Effector memory CD4-positive, alpha-beta T cell (primary cell): ENCODE measurements at regions not wholly inside any gene's neighbourhood (a gene's known extent, or its start where the extent isn't known, plus 50 kb on each side); places are given as distances from the start of the nearest gene placed in this dataset.

Experiments
- DNase-seq, 3 donors: peaks; one replicate each; pipeline ENCODE4 v3.0.0-alpha.2; 2020
- H3K27ac ChIP-seq: 2 replicates; pipeline ENCODE4 v1.7.0; 2013; ENCODE audit warnings: mild to moderate bottlenecking, low read length, moderate library complexity; ENCODE audit not compliant: insufficient read depth, poor library complexity, severe bottlenecking
- H3K27me3 ChIP-seq: replicated peaks from 2 replicates; pipeline ENCODE4 v1.7.0; 2013; ENCODE audit warnings: mild to moderate bottlenecking, low read length; ENCODE audit not compliant: insufficient read depth, control insufficient read depth, poor library complexity, severe bottlenecking
- H3K36me3 ChIP-seq: 2 replicates; pipeline ENCODE4 v1.7.0; 2013; ENCODE audit warnings: mild to moderate bottlenecking, low read length, moderate library complexity; ENCODE audit not compliant: control insufficient read depth, insufficient read depth
- H3K4me1 ChIP-seq: 2 replicates; pipeline ENCODE4 v1.7.0; 2013; ENCODE audit warnings: low read length, mild to moderate bottlenecking; ENCODE audit not compliant: control insufficient read depth, insufficient read depth, poor library complexity, severe bottlenecking
- H3K4me3 ChIP-seq: 2 replicates; pipeline ENCODE4 v1.7.0; 2013; ENCODE audit warnings: low read length, low read depth, mild to moderate bottlenecking; ENCODE audit not compliant: insufficient read depth, poor library complexity, severe bottlenecking
- H3K9me3 ChIP-seq: 2 replicates; pipeline ENCODE4 v1.7.0; 2013; ENCODE audit warnings: mild to moderate bottlenecking, low read length, moderate library complexity; ENCODE audit not compliant: control insufficient read depth

DNA sequence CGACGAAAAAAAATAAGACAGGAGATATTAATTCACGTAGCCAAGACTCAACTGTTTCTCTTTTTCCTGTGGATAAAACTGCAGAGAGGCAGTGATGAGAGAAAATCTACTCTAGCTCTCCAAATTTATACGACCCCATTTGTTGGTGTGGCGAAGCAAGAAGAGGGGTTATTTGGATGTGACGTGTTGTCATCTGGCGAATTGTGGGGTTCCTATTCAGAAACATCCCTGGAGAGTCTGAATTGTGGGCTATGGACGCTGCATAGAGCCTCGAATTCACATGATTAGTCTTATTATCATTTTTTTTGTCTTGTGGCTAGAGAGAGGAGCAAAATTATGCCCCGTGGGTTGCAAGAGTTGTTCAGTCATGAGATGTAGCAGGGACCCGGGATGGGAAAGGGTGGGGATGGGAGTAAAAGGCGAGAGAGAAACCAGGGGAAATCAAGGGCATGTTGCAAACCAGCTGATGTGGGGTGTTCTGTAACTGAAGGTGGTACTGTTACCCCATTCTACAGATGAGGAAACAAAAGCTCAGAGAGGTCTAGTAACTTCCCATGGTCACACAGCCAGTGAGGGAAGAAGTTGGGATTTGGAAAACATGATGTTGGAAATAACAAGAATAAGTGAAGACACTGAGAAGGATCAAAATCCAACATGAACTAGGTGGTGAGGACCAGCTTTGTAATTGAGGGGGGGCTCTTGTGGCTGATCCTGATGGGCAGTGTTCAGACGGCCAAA is 69.2 kb upstream of the SFMBT2 start:
- peaks cover 32% of the 10 kb centered on the region for H3K4me1 ChIP-seq
- DNase-seq = no peak
- H3K27ac ChIP-seq = no peak overlapping the region
- H3K4me3 ChIP-seq = no peak overlapping the region
- H3K36me3 ChIP-seq = no peaks in the 10 kb centered on the region
- H3K9me3 ChIP-seq = no peaks in the 10 kb centered on the region
- H3K27me3 ChIP-seq = no peaks in the 10 kb centered on the region

DNA sequence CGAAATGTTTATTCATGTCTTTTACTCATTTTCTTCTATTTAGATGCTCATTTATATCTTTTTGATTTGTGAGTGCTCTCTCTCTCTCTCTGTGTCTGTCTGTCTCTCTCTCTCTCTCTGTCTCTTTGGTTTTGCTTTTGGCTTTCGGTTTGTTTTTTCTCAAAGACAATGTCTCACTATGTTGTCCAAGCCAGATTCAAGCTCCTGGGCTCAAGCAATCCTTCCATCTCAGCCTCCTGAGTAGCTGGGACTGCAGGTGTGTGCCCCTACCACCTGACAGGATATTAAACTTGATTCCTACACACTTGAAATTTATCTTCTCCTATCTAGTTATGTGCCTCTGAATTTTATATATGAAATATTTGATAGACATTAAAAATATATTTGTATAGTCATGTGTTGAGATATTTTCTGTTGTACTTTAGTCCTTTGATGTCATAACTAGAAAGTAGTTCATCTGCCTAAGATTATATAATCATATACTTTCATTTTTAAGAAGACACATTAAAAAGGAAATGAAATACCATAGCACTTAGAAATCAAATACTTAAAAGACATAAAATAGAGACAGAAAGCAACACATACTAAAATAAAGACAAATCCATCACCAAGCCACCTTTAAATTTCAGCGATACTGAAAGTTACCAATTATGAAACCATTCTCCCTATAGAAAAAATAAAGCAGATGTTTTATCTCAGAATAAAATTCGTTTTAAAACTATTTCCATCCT is 68.1 kb upstream of the SFMBT2 start:
- Histone ChIP-seq H3K4me3 (peak overlapping the region; percentile 15), H3K36me3 (no peaks in the 10 kb centered on the region), H3K9me3 (no peaks in the 10 kb centered on the region), H3K27ac (no peak overlapping the region), H3K4me1 (peaks cover 31% of the 10 kb centered on the region), H3K27me3 (no peaks in the 10 kb centered on the region)
- DNase-seq = no peak

DNA sequence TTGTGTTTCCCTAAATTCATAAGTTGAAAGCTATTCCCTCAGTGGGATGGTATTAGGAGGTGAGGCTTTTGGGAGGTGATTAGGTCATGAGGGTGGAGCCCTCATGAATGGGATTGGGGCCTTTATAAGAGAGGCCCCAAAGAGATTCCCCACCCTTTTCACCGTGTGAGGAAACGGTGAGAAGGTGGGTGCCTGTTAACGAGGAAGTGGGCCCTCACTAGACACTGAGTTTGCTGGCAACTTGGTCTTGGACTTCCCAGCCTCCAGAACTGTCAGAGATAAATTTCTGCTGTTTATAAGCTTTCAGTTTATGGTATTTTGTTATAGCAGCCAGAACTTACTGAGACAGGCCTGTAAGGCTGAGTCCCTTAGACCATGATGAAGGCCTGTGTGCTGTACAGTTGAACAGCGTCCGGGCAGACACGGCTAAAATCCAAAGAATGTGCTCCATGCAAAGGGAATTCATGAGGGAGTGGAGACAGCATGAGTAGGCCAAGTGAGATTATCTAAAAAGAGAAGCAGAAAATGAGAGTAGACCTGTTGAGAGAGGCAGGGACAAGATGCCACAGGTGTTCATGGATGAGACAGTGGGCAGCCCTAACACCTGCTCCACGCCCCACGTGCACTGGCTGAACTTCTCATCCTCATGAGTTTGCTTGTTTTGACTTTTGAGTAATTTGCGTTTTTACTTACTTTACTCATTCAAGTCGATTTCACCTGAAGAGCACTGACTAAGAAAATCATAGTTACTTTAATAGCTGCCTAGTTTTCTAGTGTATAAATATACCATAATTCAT is 66.9 kb upstream of the SFMBT2 start:
- Histone ChIP-seq H3K4me1 (peaks cover 19% of the 10 kb centered on the region), H3K27ac (no peak overlapping the region), H3K9me3 (no peaks in the 10 kb centered on the region), H3K36me3 (no peaks in the 10 kb centered on the region), H3K27me3 (no peaks in the 10 kb centered on the region), H3K4me3 (no peak overlapping the region)
- DNase-seq = no peak

DNA sequence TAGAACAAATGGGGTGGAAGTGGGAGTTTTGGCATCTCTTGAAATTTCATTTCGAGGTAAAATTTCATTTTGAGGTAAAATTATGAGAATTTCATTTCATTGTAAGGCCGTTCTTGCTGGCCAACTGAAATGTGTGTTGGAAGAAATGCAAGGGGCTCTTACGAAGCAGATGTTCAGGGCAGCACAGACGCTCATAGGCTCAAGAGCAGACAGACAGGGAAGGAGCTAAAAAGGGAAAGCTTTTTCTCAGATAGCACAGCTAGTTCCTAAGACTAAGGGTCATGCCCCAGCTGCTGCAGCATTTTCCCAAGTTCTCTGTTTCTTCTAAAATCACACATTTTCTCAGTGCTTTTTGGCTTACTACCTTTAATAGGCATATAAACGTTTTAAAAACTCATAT is 65.1 kb upstream of the SFMBT2 start:
- no peak for DNase-seq
- no peak overlapping the region for H3K27ac ChIP-seq
- H3K9me3 ChIP-seq = no peaks in the 10 kb centered on the region
- no peaks in the 10 kb centered on the region for H3K36me3 ChIP-seq
- no peaks in the 10 kb centered on the region for H3K27me3 ChIP-seq
- H3K4me1 ChIP-seq = peaks cover 7% of the 10 kb centered on the region
- H3K4me3 ChIP-seq = no peak overlapping the region

DNA sequence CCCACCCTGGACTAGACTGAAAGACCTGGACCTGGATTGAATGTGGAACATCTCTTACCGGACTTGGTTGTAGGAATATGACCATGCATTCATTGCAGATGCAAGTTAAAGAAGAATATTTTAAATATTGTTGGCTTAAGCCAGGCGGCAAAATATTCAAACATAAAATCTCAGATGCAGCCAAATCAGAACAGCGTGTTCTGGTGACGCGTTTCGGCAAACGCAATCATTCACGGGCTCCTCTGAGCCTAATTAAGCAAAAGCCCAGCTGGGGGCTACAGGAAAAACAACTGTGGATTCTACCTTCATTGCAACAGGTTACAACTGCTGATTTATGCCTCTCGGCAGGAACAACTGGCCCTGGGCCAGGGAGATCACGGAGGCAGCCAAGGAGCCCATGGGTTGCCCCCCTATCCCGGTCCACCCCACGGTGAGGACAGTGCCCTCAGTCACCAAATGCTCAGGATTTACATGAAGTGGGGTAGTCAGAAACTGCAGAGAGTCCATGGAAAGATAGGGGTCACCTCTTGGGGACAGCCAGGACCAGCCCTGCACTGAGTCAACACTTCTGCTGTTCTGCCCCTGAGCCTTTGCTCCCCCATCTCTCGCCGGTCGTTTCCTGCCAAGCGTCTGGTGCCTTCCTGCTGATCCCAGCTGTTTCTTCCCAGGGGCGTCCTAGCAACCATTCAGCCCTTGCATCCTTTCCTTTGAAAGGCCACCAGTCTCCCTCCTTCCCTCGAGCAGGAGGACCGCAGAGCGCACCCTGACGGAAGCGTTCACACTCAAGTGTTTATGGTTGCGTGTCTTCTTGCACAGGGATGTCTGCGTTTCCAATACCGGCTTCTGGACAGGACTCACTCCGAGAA is 64.4 kb upstream of the SFMBT2 start:
- Histone ChIP-seq H3K4me1 (peaks cover under 1% of the 10 kb centered on the region), H3K9me3 (no peaks in the 10 kb centered on the region), H3K4me3 (no peak overlapping the region), H3K36me3 (no peaks in the 10 kb centered on the region), H3K27me3 (no peaks in the 10 kb centered on the region), H3K27ac (no peak overlapping the region)
- no peak for DNase-seq

DNA sequence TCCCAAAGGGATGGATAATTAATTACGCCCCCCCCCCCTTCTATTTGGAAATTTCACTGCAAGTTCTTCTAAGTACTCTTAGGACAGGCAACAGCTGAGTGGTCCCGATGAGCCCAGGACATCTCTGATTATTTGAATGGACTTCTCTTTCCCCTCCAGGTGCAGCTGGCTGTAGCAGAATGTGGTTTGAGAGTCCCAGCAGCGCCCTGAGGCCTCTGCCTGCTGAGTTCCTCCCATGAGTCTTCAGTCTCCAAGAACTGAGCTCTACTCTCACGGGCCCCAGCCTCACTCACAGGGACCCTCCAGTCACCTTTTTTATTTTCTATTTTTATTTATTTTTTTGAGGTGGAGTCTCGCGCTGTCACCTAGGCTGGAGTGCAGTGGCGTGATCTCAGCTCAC is 63.6 kb upstream of the SFMBT2 start:
- no peaks in the 10 kb centered on the region for H3K4me1 ChIP-seq

DNA sequence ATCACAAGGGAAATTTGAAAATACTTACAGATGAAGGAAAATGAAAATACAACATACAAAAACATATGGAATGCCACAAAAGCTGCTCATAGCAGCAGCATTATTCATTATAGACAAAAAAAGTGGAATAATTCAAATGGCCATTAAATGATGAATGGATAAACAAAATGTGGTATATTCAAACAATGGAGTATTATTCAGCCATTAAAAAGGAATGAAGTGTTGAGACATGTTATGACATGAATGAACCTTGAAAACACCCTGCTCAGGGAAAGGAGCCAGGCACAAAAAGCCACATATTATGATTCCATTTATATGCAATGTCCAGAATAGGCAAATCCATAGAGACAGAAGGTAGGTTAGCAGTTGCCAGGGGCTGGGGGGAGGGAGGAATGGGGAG is 62.6 kb upstream of the SFMBT2 start:
- no peak overlapping the region for H3K4me3 ChIP-seq
- no peaks in the 10 kb centered on the region for H3K27me3 ChIP-seq
- H3K27ac ChIP-seq = no peak overlapping the region
- H3K4me1 ChIP-seq = no peaks in the 10 kb centered on the region
- no peak for DNase-seq
- no peaks in the 10 kb centered on the region for H3K9me3 ChIP-seq
- H3K36me3 ChIP-seq = no peaks in the 10 kb centered on the region

More for the DNA sequence above, 63.6 kb upstream of the SFMBT2 start:
- no peak overlapping the region for H3K27ac ChIP-seq
- DNase-seq = no peak
- no peak overlapping the region for H3K4me3 ChIP-seq
- H3K9me3 ChIP-seq = no peaks in the 10 kb centered on the region
- no peaks in the 10 kb centered on the region for H3K27me3 ChIP-seq
- no peaks in the 10 kb centered on the region for H3K36me3 ChIP-seq

DNA sequence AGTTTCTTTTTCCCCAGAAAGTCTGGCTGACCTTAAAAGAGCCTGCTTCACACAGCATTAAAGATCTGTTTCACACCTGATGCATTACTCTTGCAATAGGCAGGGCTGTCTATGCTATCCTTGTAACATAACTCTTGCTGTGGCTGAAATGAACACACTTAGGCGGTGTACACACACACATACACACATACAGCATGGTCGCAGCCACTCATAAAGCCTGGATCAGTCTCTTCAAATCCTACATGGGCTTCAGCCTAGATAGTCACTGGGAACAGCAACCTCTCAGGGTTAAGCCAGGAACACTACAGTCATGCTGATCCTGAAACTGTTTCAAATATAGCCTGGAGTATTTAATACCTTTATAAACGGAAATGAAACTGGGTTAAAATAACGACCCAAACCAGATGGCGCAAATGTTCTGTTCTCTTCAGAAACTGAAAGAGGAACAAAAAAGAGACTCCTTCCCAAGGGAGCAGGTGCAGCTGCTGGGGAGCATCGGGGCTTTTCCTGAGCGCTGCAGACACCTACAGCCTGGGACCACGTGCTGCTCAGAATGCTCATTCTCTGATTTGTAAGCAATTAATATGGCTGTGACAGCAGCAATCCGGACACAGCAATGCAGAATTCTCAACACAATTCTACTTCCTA is 61.0 kb upstream of the SFMBT2 start:
- H3K27me3 ChIP-seq = no peaks in the 10 kb centered on the region

DNA sequence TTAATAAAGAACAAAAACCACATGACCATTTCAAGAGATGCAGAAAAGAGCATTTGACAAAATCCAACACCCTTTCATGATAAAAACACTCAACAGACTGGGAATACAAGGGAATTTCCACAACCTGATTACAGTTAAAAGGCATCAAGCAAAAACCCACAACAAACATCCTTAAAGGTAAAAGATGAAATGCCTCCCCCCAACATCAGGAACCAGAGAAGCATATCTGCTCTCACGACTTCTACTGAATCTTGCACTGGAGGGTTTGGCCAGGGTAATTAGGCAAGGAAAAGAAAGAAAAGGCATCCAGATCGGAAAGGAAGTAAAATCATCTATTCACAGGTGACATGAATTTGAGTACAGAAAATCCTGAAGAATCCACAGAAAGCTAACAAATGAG is 59.5 kb upstream of the SFMBT2 start:
- Histone ChIP-seq H3K4me1 (no peaks in the 10 kb centered on the region), H3K9me3 (no peaks in the 10 kb centered on the region), H3K27ac (no peak overlapping the region), H3K27me3 (no peaks in the 10 kb centered on the region), H3K4me3 (no peak overlapping the region), H3K36me3 (no peaks in the 10 kb centered on the region)
- DNase-seq = no peak

More for the DNA sequence above, 61.0 kb upstream of the SFMBT2 start:
- Histone ChIP-seq H3K9me3 (no peaks in the 10 kb centered on the region), H3K27ac (no peak overlapping the region), H3K4me1 (no peaks in the 10 kb centered on the region), H3K4me3 (peak overlapping the region; percentile 54), H3K36me3 (no peaks in the 10 kb centered on the region)
- DNase-seq = no peak
